ENCODE measurements at regions not wholly inside any gene's neighbourhood (a gene's known extent, or its start where the extent isn't known, plus 50 kb on each side); places are given as distances from the start of the nearest gene placed in this dataset.

DNA sequence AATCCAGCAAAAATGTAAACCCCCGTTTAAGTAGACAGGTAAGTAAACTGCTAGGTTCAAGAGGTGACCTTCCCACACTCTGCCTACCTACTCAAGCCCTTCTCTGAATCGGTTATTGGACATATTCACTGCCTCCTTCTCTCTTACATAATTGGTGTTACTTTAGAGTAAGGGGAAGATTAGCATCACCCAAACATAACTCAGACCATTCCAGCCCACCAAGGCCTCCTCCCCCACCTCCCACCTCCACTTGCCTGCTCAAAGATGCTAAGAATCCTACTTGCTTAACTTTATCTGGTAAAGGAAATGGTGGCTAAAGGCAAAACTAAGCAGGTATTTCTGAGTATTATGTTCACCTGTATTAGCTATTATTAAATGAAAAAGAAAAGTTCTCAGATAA is 55.0 kb upstream of the DTNA start:
- Histone ChIP-seq H3K23ac (ENCODE audit: low read depth, low read length) (no peak overlapping the region), H4K91ac (ENCODE audit: insufficient read depth, low read depth, low read length) (no peak overlapping the region), H3K27me3 (ENCODE audit: control insufficient read depth, insufficient read depth, low read length) (no peaks in the 10 kb centered on the region), H4K20me1 (ENCODE audit: insufficient read depth, low read length) (no peaks in the 10 kb centered on the region), H3K56ac (ENCODE audit: extremely low read depth, insufficient read depth, low read length) (no peak overlapping the region), H3K9me3 (ENCODE audit: control insufficient read depth, insufficient read depth, low read length) (no peaks in the 10 kb centered on the region), H3K4me1 (ENCODE audit: control insufficient read depth, insufficient read depth, low read length) (peaks cover 2% of the 10 kb centered on the region), H3K9me1 (ENCODE audit: insufficient read depth, low read length) (peaks cover 5% of the 10 kb centered on the region; the same call in 1 of the 2 replicates), H3K4me2 (ENCODE audit: low read depth, low read length) (no peak overlapping the region), H3K79me1 (ENCODE audit: low read depth in 1 of 2, low read length in 2 of 2) (no peaks in the 10 kb centered on the region), H2BK120ac (ENCODE audit: low read depth, low read length) (no peak overlapping the region), H3K4ac (ENCODE audit: low read depth, low read length) (0 out of 2 replicates have a peak overlapping the region, but pooled peaks have one; percentile 1), H3K4me3 (ENCODE audit: insufficient read depth, low read depth, low read length) (no peak overlapping the region), H2AK9ac (replicated peaks; ENCODE audit: low read depth, low read length, poor library complexity) (no peak overlapping the region), H3K9ac (ENCODE audit: low read depth, low read length) (no peak overlapping the region), H2BK5ac (ENCODE audit: low read depth, low read length, poor library complexity, severe bottlenecking) (no peak overlapping the region), H2BK15ac (ENCODE audit: low read depth, low read length) (no peak overlapping the region), H2AK5ac (ENCODE audit: low read depth, low read length) (no peak overlapping the region), H2AFZ (replicated peaks; ENCODE audit: low read length, poor library complexity) (no peak overlapping the region), H4K8ac (ENCODE audit: low read depth in 2 of 2, low read length in 2 of 2) (no peak overlapping the region), H4K5ac (ENCODE audit: low read depth, low read length) (no peak overlapping the region), H3K36me3 (ENCODE audit: control insufficient read depth, insufficient read depth, low read length) (no peaks in the 10 kb centered on the region), H3K18ac (ENCODE audit: low read depth, low read length) (no peak overlapping the region), H3K14ac (replicated peaks; ENCODE audit: low read depth, low read length) (no peak overlapping the region), H3K27ac (ENCODE audit: insufficient read depth, low read length) (no peak overlapping the region), H2BK20ac (ENCODE audit: low read depth, low read length) (no peak overlapping the region)
- dilution Hi-C loops (cut with HindIII; ENCODE audit: low sequenced_read_pairs, unreplicated experiment) (no loop called here), in situ Hi-C loops (cut with MboI; ENCODE audit: low sequenced_read_pairs) (no loop called here), intact Hi-C loops (cut with micrococcal nuclease) (no loop called here)
- ChIA-PET CTCF (no interaction called here), POLR2A (ENCODE audit: unreplicated experiment) (no interaction called here)
- WGBS, 2 experiments (ENCODE audit: extremely low coverage in 2 of 2, insufficient read length in 1 of 2) = no CpG with 5 or more reads among the region's 2 CpGs
- no TSS peak for BruUV-seq (replicated peaks)
- DNase-seq (no peak), ATAC-seq (ENCODE audit: low read depth) (no peak)
- TF ChIP-seq SMC3 (IDR thresholded peaks at IDR 0.05; ENCODE audit: low read depth, low read length) = no peak
- no peak for TF ChIP-seq MXI1 (IDR thresholded peaks at IDR 0.05; ENCODE audit: borderline replicate concordance, low read depth, low read length)
- TF ChIP-seq FOS (IDR thresholded peaks at IDR 0.05; ENCODE audit: low read depth, low read length) = no peak
- TF ChIP-seq MAZ (IDR thresholded peaks at IDR 0.05; ENCODE audit: borderline replicate concordance, low read depth, low read length) = no peak
- TF ChIP-seq CHD1 (IDR thresholded peaks at IDR 0.05; ENCODE audit: low read depth, low read length) = no peak
- TF ChIP-seq RCOR1 (IDR thresholded peaks at IDR 0.05; ENCODE audit: insufficient replicate concordance, low read length) = no peak
- no peak for TF ChIP-seq MAFK (IDR thresholded peaks at IDR 0.05; ENCODE audit: low read depth, low read length)
- no peak for TF ChIP-seq NFE2L2 (IDR thresholded peaks at IDR 0.05; ENCODE audit: low read depth, low read length)
- no peak for TF ChIP-seq CEBPB (IDR thresholded peaks at IDR 0.05; ENCODE audit: low read depth, low read length)
- TF ChIP-seq, protein P1, sequence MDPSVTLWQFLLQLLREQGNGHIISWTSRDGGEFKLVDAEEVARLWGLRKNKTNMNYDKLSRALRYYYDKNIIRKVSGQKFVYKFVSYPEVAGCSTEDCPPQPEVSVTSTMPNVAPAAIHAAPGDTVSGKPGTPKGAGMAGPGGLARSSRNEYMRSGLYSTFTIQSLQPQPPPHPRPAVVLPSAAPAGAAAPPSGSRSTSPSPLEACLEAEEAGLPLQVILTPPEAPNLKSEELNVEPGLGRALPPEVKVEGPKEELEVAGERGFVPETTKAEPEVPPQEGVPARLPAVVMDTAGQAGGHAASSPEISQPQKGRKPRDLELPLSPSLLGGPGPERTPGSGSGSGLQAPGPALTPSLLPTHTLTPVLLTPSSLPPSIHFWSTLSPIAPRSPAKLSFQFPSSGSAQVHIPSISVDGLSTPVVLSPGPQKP (IDR thresholded peaks at IDR 0.05; ENCODE audit: borderline replicate concordance, low read depth, low read length) = no peak
- no peak for TF ChIP-seq USF2 (IDR thresholded peaks at IDR 0.05; ENCODE audit: low read depth, low read length)
- no peak for TF ChIP-seq CTCF (conservative IDR thresholded peaks at IDR 0.05; ENCODE audit: low read depth, low read length)
- TF ChIP-seq RAD21 (IDR thresholded peaks at IDR 0.05; ENCODE audit: low read length) = no peak
- no peak for TF ChIP-seq RFX5 (IDR thresholded peaks at IDR 0.05; ENCODE audit: low read depth, low read length)
